ENCODE measurements at regions not wholly inside any gene's neighbourhood (a gene's known extent, or its start where the extent isn't known, plus 50 kb on each side); places are given as distances from the start of the nearest gene placed in this dataset.

- no peak for DNase-seq (ENCODE audit: low read depth)
- TF ChIP-seq CTCF (conservative IDR thresholded peaks at IDR 0.05; ENCODE audit: low read depth, low read length), result peak; percentile 44
- no peak overlapping the region for H3K4me3 ChIP-seq (ENCODE audit: low read depth, low read length)
These were observed 825.7 kb upstream of the MAP3K7 start for GRCh38 chr6:91412532-91412931.

GRCh38 chr6:91407706-91408105 lies 820.8 kb upstream of the MAP3K7 start:
- no peak for TF ChIP-seq CTCF (conservative IDR thresholded peaks at IDR 0.05; ENCODE audit: low read depth, low read length)
- DNase-seq (ENCODE audit: low read depth), result no peak
- no peak overlapping the region for H3K4me3 ChIP-seq (ENCODE audit: low read depth, low read length)

GRCh38 chr6:91392951-91393350 lies 806.1 kb upstream of the MAP3K7 start:
- no peak overlapping the region for H3K4me3 ChIP-seq (ENCODE audit: low read depth, low read length)
- no peak for DNase-seq (ENCODE audit: low read depth)
- TF ChIP-seq CTCF (conservative IDR thresholded peaks at IDR 0.05; ENCODE audit: low read depth, low read length), result no peak

GRCh38 chr6:91387290-91388059 lies 800.6 kb upstream of the MAP3K7 start:
- no peak overlapping the region for H3K4me3 ChIP-seq (ENCODE audit: low read depth, low read length)
- TF ChIP-seq CTCF (conservative IDR thresholded peaks at IDR 0.05; ENCODE audit: low read depth, low read length), result peak; percentile 4
- no peak for DNase-seq (ENCODE audit: low read depth)

- no peak overlapping the region for H3K4me3 ChIP-seq (ENCODE audit: low read depth, low read length)
- no peak for DNase-seq (ENCODE audit: low read depth)
- TF ChIP-seq CTCF (conservative IDR thresholded peaks at IDR 0.05; ENCODE audit: low read depth, low read length), result no peak
These were observed 799.3 kb upstream of the MAP3K7 start for GRCh38 chr6:91386204-91386603.

GRCh38 chr6:91383207-91383606 lies 796.3 kb upstream of the MAP3K7 start:
- no peak overlapping the region for H3K4me3 ChIP-seq (ENCODE audit: low read depth, low read length)
- no peak for TF ChIP-seq CTCF (conservative IDR thresholded peaks at IDR 0.05; ENCODE audit: low read depth, low read length)
- no peak for DNase-seq (ENCODE audit: low read depth)

- no peak overlapping the region for H3K4me3 ChIP-seq (ENCODE audit: low read depth, low read length)
- no peak for TF ChIP-seq CTCF (conservative IDR thresholded peaks at IDR 0.05; ENCODE audit: low read depth, low read length)
- no peak for DNase-seq (ENCODE audit: low read depth)
These were observed 789.8 kb upstream of the MAP3K7 start for GRCh38 chr6:91376686-91377085.

Data from epithelial cell of proximal tubule (primary cell).